ENCODE measurements at regions not wholly inside any gene's neighbourhood (a gene's known extent, or its start where the extent isn't known, plus 50 kb on each side); places are given as distances from the start of the nearest gene placed in this dataset.

DNA sequence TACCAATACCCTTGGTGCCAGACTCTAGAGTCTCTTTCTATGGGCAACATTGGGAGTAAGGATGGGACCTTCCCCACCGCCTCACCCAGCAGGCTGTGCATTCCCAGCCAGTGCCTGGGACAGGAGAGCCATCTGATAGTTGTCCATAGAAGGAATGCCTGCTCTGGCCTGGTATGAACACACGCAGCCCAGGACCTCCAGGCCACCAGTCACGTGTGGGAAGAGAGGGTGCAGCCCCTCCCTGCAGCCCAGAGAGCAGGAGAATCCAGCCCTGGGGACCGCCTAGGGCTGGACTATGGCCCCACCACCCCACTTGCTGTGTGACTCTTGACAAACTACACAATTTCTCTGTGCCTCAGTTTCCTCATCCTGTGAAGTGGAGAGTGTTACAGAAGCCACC, 52.5 kb upstream of the ID2 start:
- Histone ChIP-seq H3K36me3 (ENCODE audit: control insufficient read depth, insufficient read depth, low read length) (no peaks in the 10 kb centered on the region), H3K4me3 (replicated peaks; ENCODE audit: low read depth, low read length) (no peak overlapping the region), H3K27me3 (replicated peaks; ENCODE audit: control insufficient read depth, insufficient read depth, low read length) (no peaks in the 10 kb centered on the region; the same call in 1 of the 2 replicates)
- TF ChIP-seq, protein P1, sequence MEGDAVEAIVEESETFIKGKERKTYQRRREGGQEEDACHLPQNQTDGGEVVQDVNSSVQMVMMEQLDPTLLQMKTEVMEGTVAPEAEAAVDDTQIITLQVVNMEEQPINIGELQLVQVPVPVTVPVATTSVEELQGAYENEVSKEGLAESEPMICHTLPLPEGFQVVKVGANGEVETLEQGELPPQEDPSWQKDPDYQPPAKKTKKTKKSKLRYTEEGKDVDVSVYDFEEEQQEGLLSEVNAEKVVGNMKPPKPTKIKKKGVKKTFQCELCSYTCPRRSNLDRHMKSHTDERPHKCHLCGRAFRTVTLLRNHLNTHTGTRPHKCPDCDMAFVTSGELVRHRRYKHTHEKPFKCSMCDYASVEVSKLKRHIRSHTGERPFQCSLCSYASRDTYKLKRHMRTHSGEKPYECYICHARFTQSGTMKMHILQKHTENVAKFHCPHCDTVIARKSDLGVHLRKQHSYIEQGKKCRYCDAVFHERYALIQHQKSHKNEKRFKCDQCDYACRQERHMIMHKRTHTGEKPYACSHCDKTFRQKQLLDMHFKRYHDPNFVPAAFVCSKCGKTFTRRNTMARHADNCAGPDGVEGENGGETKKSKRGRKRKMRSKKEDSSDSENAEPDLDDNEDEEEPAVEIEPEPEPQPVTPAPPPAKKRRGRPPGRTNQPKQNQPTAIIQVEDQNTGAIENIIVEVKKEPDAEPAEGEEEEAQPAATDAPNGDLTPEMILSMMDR (IDR thresholded peaks at IDR 0.05; ENCODE audit: insufficient read depth, low read length, poor library complexity, severe bottlenecking) = no peak
- DNase-seq (ENCODE audit: extremely low read depth, insufficient read length) = no peak

DNA sequence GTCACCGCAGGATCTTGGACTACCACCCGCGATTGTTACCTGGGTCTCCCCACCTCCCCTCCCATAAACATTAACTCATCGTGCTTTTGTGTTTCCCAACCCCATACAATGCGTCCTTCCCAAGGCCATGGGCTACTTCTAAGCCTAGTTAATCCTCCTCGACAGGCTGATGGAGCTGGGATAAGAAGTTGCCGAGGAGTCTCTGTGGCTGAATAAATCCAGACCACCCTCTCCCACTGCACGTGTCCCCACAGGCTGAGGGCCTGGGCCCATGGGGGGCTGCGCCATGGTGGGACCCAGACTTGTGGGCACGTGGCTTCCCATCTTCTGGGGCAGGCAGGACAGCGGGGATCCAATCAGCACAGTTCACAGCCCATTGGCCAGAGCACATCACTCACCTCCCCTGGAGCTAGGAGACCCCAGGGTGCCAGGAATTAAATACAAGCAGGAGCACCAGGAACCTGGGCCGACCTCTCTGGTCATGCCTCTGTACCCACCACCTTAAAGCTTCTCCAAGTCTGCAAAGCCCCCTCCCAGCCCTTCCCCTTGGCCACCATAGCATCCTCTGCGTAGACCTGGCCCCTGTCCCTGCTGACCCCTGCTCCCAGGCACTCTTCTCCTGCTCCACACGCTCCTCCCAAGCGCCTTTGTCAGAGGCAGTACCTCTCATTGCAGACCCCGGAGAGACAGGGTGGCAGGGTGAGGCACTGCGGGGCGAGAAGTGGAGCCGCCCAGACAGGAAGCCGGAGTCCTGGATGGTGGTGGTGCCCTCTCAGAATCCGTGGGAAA, 51.0 kb upstream of the ID2 start:
- no peak for DNase-seq (ENCODE audit: extremely low read depth, insufficient read length)
- Histone ChIP-seq H3K4me3 (replicated peaks; ENCODE audit: low read depth, low read length) (no peak overlapping the region), H3K27me3 (replicated peaks; ENCODE audit: control insufficient read depth, insufficient read depth, low read length) (no peaks in the 10 kb centered on the region; the same call in 1 of the 2 replicates), H3K36me3 (ENCODE audit: control insufficient read depth, insufficient read depth, low read length) (no peaks in the 10 kb centered on the region)
- TF ChIP-seq, protein P1 (IDR thresholded peaks at IDR 0.05; ENCODE audit: insufficient read depth, low read length, poor library complexity, severe bottlenecking) = no peak

DNA sequence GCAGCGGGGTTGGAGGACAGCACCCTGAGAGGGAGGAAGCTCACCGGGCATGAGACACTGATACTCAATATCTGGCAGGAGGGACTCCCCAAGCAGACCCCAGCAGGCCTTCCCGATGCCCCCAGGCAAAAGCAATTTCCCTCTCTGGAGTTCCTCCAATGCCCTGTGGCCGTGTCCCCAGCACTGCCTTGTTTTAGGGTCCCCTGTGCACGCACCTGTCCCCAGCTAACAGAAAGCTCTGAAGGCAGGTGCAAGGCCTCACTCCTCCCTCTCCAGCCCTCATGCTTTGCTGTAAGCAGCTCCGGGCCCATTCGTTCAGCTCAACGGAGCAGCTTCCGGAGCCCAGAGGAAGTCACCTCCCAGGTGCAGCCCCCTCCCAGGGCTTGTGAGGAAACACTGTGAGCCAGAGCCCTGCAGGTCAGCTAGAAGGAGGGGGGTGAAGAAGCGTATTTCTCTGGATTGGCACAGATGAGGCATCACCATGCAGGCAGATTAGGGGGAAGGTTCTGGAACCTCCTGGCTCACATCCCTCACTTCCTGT, 50.3 kb upstream of the ID2 start:
- no peaks in the 10 kb centered on the region; the same call in 1 of the 2 replicates for H3K27me3 ChIP-seq (replicated peaks; ENCODE audit: control insufficient read depth, insufficient read depth, low read length)
- H3K4me3 ChIP-seq (replicated peaks; ENCODE audit: low read depth, low read length) = no peak overlapping the region
- DNase-seq (ENCODE audit: extremely low read depth, insufficient read length) = no peak
- H3K36me3 ChIP-seq (ENCODE audit: control insufficient read depth, insufficient read depth, low read length) = no peaks in the 10 kb centered on the region
- TF ChIP-seq, protein P1 (IDR thresholded peaks at IDR 0.05; ENCODE audit: insufficient read depth, low read length, poor library complexity, severe bottlenecking) = no peak
